Natural killer cell (primary cell): ENCODE measurements at regions not wholly inside any gene's neighbourhood (a gene's known extent, or its start where the extent isn't known, plus 50 kb on each side); places are given as distances from the start of the nearest gene placed in this dataset.

Experiments used
- ATAC-seq, 3 donors: fragments of 150-1000 bp in 2 of 3; fragments of 200-7000 bp in 1 of 3; cut with Tn5 transposase; 1 replicate in 1 of 3; 2 replicates in 2 of 3; pipeline ENCODE4 v1.10.0; 2021; ENCODE audit warnings: mild to moderate bottlenecking in 2 of 3, moderate library complexity in 2 of 3
- DNase-seq, 2 donors: peaks; one replicate each; pipeline versions ENCODE4 v3.0.0 to v3.0.0-alpha.2; 2013 to 2021; ENCODE audit warnings: mixed read lengths in 1 of 2
- H3K27ac ChIP-seq: one replicate; pipeline ENCODE4 v1.5.1; 2013; ENCODE audit warnings: mild to moderate bottlenecking, low read length
- H3K27me3 ChIP-seq: one replicate; pipeline ENCODE4 v1.6.1; 2013; ENCODE audit warnings: low read length; ENCODE audit not compliant: control insufficient read depth, insufficient read depth
- H3K36me3 ChIP-seq: one replicate; pipeline ENCODE4 v1.6.1; 2013; ENCODE audit warnings: low read length; ENCODE audit not compliant: control insufficient read depth, insufficient read depth
- H3K4me1 ChIP-seq: one replicate; pipeline ENCODE4 v1.6.1; 2013; ENCODE audit warnings: low read length; ENCODE audit not compliant: control insufficient read depth, insufficient read depth
- H3K4me3 ChIP-seq: one replicate; pipeline ENCODE4 v1.5.1; 2013; ENCODE audit warnings: low read length
- H3K9me3 ChIP-seq: one replicate; pipeline ENCODE4 v1.6.1; 2013; ENCODE audit warnings: low read length; ENCODE audit not compliant: control insufficient read depth, insufficient read depth
- H3K27ac Mint-ChIP-seq, 2 donors: one replicate each; pipeline ENCODE4 v1.8.0; 2022; ENCODE audit warnings: mild to moderate bottlenecking in 2 of 2, mixed read lengths in 2 of 2, moderate library complexity in 1 of 2
- H3K27me3 Mint-ChIP-seq, 2 donors: one replicate each; pipeline ENCODE4 v1.8.0; 2022; ENCODE audit warnings: low read depth in 2 of 2, mixed read lengths in 2 of 2
- H3K36me3 Mint-ChIP-seq: one replicate; pipeline ENCODE4 v1.8.0; 2022; ENCODE audit warnings: mixed read lengths
- H3K4me1 Mint-ChIP-seq, 2 donors: one replicate each; pipeline ENCODE4 v1.8.0; 2022; ENCODE audit warnings: mixed read lengths in 2 of 2
- H3K4me3 Mint-ChIP-seq: one replicate; pipeline ENCODE4 v1.8.0; 2022; ENCODE audit warnings: mild to moderate bottlenecking, moderate library complexity, mixed read lengths
- H3K9me3 Mint-ChIP-seq, 2 donors: one replicate each; pipeline ENCODE4 v1.8.0; 2022; ENCODE audit warnings: mixed read lengths in 2 of 2
- WGBS: methylation state at CpG from one replicate; pipeline ENCODE4 v1.1.7; 2013; ENCODE audit warnings: missing lambda C conversion rate; ENCODE audit not compliant: insufficient coverage; 5-methylcytosine and 5-hydroxymethylcytosine counted together
- intact Hi-C: fragments of 100-400 bp; cut with micrococcal nuclease; formaldehyde crosslinking; loops from one replicate; pipeline ENCODE4 v1.14.2; 2022
- TF ChIP-seq, protein P1 (sequence below): fragments of 200-600 bp; IDR thresholded peaks from one replicate; pipeline ENCODE4 v1.8.0; 2022; ENCODE audit warnings: antibody characterized with exemption

DNA sequence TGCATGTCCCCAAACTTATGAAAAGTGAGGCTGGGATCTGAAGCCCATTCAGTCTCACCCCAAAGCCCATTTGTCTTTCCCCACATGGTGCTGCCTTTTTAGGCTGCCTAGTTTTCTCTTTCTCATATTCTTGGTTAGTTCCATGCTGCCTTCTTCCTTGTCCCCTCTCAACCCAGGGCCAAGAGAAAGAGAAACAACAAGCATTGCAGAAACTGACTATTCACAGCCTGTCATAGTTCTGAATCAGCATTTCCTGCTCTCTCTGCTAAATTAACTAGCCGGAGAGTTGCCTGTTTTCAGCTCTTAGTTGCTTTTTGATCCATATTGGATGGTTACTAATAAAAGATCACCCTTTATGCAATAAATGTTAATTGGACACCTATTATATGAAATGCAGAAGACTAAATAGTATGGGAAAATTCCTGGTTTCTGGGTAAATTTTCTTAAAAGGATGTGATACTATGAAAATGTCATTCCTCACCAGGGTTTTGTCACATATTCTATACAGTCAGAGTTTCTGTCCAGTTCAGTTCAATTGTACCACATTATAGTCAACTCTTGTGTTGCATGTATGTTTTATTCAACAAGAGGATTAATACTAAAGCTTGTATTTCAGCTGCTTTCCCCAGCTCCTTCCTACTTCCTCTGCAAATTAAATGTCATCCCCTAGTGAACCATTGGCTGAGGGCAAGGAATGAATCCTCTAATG, 246.5 kb downstream of the GALR1 start:
- no peaks in the 10 kb centered on the region for H3K4me1 ChIP-seq
- Mint-ChIP-seq H3K4me3 (no peak overlapping the region), H3K4me1 (peaks cover 0 to 6% of the 10 kb centered on the region in 2 donors), H3K27me3 (peaks cover 5 to 37% of the 10 kb centered on the region in 2 donors), H3K36me3 (no peaks in the 10 kb centered on the region), H3K27ac (no peak overlapping the region), H3K9me3 (no peaks in the 10 kb centered on the region)
- ATAC-seq (no peak), DNase-seq (no peak)
- TF ChIP-seq, protein P1, sequence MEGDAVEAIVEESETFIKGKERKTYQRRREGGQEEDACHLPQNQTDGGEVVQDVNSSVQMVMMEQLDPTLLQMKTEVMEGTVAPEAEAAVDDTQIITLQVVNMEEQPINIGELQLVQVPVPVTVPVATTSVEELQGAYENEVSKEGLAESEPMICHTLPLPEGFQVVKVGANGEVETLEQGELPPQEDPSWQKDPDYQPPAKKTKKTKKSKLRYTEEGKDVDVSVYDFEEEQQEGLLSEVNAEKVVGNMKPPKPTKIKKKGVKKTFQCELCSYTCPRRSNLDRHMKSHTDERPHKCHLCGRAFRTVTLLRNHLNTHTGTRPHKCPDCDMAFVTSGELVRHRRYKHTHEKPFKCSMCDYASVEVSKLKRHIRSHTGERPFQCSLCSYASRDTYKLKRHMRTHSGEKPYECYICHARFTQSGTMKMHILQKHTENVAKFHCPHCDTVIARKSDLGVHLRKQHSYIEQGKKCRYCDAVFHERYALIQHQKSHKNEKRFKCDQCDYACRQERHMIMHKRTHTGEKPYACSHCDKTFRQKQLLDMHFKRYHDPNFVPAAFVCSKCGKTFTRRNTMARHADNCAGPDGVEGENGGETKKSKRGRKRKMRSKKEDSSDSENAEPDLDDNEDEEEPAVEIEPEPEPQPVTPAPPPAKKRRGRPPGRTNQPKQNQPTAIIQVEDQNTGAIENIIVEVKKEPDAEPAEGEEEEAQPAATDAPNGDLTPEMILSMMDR, result no peak
- H3K27me3 ChIP-seq, result no peaks in the 10 kb centered on the region
- 25% methylated on average over 1 of the region's 1 CpG for WGBS
- no peak overlapping the region for H3K4me3 ChIP-seq
- H3K36me3 ChIP-seq, result no peaks in the 10 kb centered on the region
- no peaks in the 10 kb centered on the region for H3K9me3 ChIP-seq
- intact Hi-C loops, result no loop called here
- no peak overlapping the region for H3K27ac ChIP-seq

DNA sequence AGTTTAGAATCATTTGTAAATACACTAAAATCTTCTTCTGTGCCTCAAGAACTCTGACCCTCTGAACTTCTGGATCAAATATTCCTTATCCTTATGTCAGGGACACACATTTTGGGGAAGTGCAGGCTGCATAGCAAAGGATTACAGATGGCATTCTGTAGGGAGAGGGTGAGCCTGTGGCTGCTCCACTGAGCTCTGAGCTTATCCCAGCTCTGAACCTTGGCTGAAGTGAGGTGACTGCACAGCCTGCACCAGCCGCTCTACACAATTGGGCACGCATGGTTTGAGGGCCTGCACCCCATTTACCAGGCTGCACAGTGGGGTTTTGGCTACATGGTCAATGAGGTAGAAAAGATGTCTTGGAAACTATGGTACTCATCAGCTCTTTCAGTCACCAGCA, 251.6 kb downstream of the GALR1 start:
- no peaks in the 10 kb centered on the region for H3K4me1 ChIP-seq
- WGBS, result 39% methylated on average over 2 of the region's 2 CpGs
- TF ChIP-seq, protein P1, result no peak
- no peaks in the 10 kb centered on the region for H3K36me3 ChIP-seq
- H3K27me3 ChIP-seq, result no peaks in the 10 kb centered on the region
- Mint-ChIP-seq H3K27me3 (peaks cover 0 to 21% of the 10 kb centered on the region in 2 donors), H3K4me1 (no peaks in the 10 kb centered on the region), H3K9me3 (no peaks in the 10 kb centered on the region), H3K4me3 (no peak overlapping the region), H3K36me3 (no peaks in the 10 kb centered on the region), H3K27ac (no peak overlapping the region)
- ATAC-seq (no peak), DNase-seq (no peak)
- intact Hi-C loops, result no loop called here
- no peak overlapping the region for H3K4me3 ChIP-seq
- no peaks in the 10 kb centered on the region for H3K9me3 ChIP-seq
- no peak overlapping the region for H3K27ac ChIP-seq

DNA sequence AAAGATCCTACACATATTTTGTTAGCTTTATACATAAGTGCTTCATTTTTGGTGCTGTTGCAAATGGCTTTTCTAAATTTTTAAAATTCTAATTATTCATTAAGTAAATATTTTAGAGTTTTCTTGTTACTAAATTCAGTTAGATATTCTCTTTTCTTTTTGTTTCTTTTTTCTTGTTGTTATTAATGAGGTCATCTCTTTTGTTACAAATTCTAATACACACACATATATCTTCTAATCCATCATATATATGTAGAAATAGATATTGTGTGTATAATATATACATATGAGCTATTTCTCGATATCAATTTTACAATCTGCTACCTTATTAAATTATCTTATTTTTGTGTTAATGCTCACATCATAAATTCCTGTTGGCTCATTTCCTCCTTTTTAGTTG, 255.9 kb downstream of the GALR1 start:
- no CpG with 5 or more reads among the region's 1 CpG for WGBS
- Mint-ChIP-seq H3K27ac (no peak overlapping the region), H3K4me1 (no peaks in the 10 kb centered on the region), H3K36me3 (no peaks in the 10 kb centered on the region), H3K4me3 (no peak overlapping the region), H3K27me3 (peaks cover 2 to 5% of the 10 kb centered on the region in 2 donors), H3K9me3 (peaks cover 2% of the 10 kb centered on the region in 2 donors)
- intact Hi-C loops, result no loop called here
- Histone ChIP-seq H3K36me3 (no peaks in the 10 kb centered on the region), H3K27ac (no peak overlapping the region), H3K27me3 (no peaks in the 10 kb centered on the region), H3K4me1 (no peaks in the 10 kb centered on the region), H3K9me3 (no peaks in the 10 kb centered on the region), H3K4me3 (no peak overlapping the region)
- TF ChIP-seq, protein P1, result no peak
- ATAC-seq (no peak), DNase-seq (no peak)

DNA sequence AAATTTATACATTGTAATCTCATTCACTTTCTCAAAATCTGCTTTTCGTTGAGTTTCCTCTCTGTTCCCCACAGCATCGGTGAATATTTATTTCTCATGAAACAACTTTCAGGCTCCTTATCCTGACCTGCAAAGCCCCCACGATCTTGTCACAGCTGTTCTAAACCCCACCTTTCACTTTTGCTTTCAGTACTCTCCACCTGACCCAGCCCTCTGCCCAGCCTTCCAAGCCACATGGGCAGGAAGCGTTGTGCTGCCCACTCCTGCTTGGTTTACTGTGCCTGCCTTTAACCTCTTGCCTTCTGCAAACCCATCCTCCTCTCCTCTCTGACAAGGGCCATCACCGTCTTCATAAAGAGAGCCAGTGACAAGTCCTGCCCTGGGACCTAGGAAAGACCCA, 262.5 kb downstream of the GALR1 start:
- intact Hi-C loops, result no loop called here

More for the DNA sequence above, 262.5 kb downstream of the GALR1 start:
- Mint-ChIP-seq H3K4me3 (no peak overlapping the region), H3K27ac (no peak overlapping the region), H3K9me3 (peaks cover 2 to 5% of the 10 kb centered on the region in 2 donors), H3K36me3 (no peaks in the 10 kb centered on the region), H3K27me3 (peaks cover 5 to 13% of the 10 kb centered on the region in 2 donors), H3K4me1 (peaks cover 0 to 4% of the 10 kb centered on the region in 2 donors)
- no peak overlapping the region for H3K4me3 ChIP-seq
- no peaks in the 10 kb centered on the region for H3K36me3 ChIP-seq
- DNase-seq, result no peak
- H3K9me3 ChIP-seq, result no peaks in the 10 kb centered on the region
- H3K27me3 ChIP-seq, result no peaks in the 10 kb centered on the region
- TF ChIP-seq, protein P1, result no peak
- no peak for ATAC-seq
- no peaks in the 10 kb centered on the region for H3K4me1 ChIP-seq
- WGBS, result 80% methylated on average over 5 of the region's 5 CpGs
- no peak overlapping the region for H3K27ac ChIP-seq
